HepG2 (cell line): ENCODE measurements at regions not wholly inside any gene's neighbourhood (a gene's known extent, or its start where the extent isn't known, plus 50 kb on each side); places are given as distances from the start of the nearest gene placed in this dataset.
"Not testable (repeated sequence)": the region's sequence is repeated elsewhere in the genome, so short reads cannot be mapped to it uniquely, and the experiment has no call there.

ENCODE experiments used
- ELF3 ChIP-seq: IDR thresholded peaks from 2 replicates; pipeline ENCODE4 v1.6.1; 2016; ENCODE audit warnings: missing genetic modification reagents, missing compliant biosample characterization
- EP300 ChIP-seq, 3 experiments: sonication (generic) in 1 of 3; formaldehyde crosslinking in 1 of 3; IDR thresholded peaks; 2 replicates each; pipeline versions ENCODE4 v1.5.1 to v1.6.1; 2011 to 2020; ENCODE audit warnings: low read depth in 2 of 3, low read length in 2 of 3, borderline replicate concordance in 1 of 3, improper control_type of control experiment in 1 of 3, mild to moderate bottlenecking in 1 of 3, missing genetic modification reagents in 1 of 3, moderate library complexity in 1 of 3
- HNF4A ChIP-seq: sonication (generic); formaldehyde crosslinking; IDR thresholded peaks from 2 replicates; pipeline ENCODE4 v1.4.0; 2020; ENCODE audit warnings: missing genetic modification reagents
- POLR2A ChIP-seq, 2 experiments: IDR thresholded peaks; 2 replicates each; pipeline ENCODE4 v1.6.1; 2011; ENCODE audit warnings: low read depth in 2 of 2, low read length in 2 of 2, mild to moderate bottlenecking in 1 of 2, moderate library complexity in 1 of 2; ENCODE audit not compliant: insufficient read depth in 1 of 2
- POLR2AphosphoS5 ChIP-seq: IDR thresholded peaks from 2 replicates; pipeline ENCODE4 v1.6.1; 2012; ENCODE audit warnings: low read depth, low read length
- SALL1 ChIP-seq: sonication (generic); formaldehyde crosslinking; IDR thresholded peaks from 2 replicates; pipeline ENCODE4 v1.8.0; 2022; ENCODE audit warnings: mild to moderate bottlenecking, missing genetic modification reagents
- SIX4 ChIP-seq: sonication (generic); formaldehyde crosslinking; IDR thresholded peaks from 2 replicates; pipeline ENCODE4 v1.4.0; 2020; ENCODE audit warnings: missing genetic modification reagents
- ZKSCAN1 ChIP-seq: fragments of 150-350 bp; IDR thresholded peaks from 2 replicates; pipeline ENCODE4 v1.6.1; 2014; ENCODE audit warnings: low read length
- ZNF20 ChIP-seq: sonication (generic); formaldehyde crosslinking; IDR thresholded peaks from 2 replicates; pipeline ENCODE4 v1.4.0; 2020; ENCODE audit warnings: mild to moderate bottlenecking, moderate library complexity, missing genetic modification reagents
- ZNF501 ChIP-seq: sonication (generic); formaldehyde crosslinking; IDR thresholded peaks from 2 replicates; pipeline ENCODE4 v1.5.1; 2020; ENCODE audit warnings: mild to moderate bottlenecking, moderate library complexity, missing genetic modification reagents
- ZNF792 ChIP-seq: IDR thresholded peaks from 2 replicates; pipeline ENCODE4 v1.6.1; 2016
- TF ChIP-seq, protein P1 (sequence below), 2 experiments: IDR thresholded peaks; 2 replicates each; pipeline ENCODE4 v1.6.1; 2011 to 2012; ENCODE audit warnings: low read length in 2 of 2, borderline replicate concordance in 1 of 2, low read depth in 1 of 2, mild to moderate bottlenecking in 1 of 2, moderate library complexity in 1 of 2
- TF ChIP-seq, protein P2 (sequence below): sonication (generic); formaldehyde crosslinking; IDR thresholded peaks from 2 replicates; pipeline ENCODE4 v1.5.0; 2020; ENCODE audit warnings: mild to moderate bottlenecking, missing genetic modification reagents, moderate library complexity

DNA sequence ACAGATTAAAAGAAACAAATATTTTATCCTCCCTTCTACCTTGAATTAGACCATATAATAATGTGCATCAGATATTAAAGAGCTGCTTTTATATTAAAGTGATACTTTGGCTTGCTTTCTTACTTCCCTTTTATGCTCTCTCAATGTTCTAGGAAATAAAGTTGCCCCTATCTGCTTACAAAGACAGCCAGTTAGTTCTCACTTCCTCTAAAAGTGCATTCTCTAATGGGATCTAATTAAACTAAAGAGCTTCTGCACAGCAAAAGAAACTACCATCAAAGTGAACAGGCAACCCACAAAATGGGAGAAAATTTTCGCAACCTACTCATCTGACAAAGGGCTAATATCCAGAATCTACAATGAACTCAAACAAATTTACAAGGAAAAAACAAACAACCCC, 224.1 kb upstream of the CADM2 start:
- TF ChIP-seq POLR2AphosphoS5; ZNF20 (CRISPR knock-in tag); HNF4A (CRISPR knock-in tag); ZNF792 (CRISPR knock-in tag); ZNF501; SIX4; ELF3; POLR2A (IDR thresholded peaks at IDR 0.05; ENCODE audit: insufficient read depth in 1 of 2, low read depth in 2 of 2, low read length in 2 of 2); SALL1 (CRISPR knock-in tag); ZKSCAN1; EP300 (IDR thresholded peaks at IDR 0.05; ENCODE audit: low read depth in 2 of 2, low read length in 2 of 2); EP300 (CRISPR knock-in tag; IDR thresholded peaks at IDR 0.05; ENCODE audit: borderline replicate concordance): not testable (repeated sequence)
- TF ChIP-seq, protein P1, sequence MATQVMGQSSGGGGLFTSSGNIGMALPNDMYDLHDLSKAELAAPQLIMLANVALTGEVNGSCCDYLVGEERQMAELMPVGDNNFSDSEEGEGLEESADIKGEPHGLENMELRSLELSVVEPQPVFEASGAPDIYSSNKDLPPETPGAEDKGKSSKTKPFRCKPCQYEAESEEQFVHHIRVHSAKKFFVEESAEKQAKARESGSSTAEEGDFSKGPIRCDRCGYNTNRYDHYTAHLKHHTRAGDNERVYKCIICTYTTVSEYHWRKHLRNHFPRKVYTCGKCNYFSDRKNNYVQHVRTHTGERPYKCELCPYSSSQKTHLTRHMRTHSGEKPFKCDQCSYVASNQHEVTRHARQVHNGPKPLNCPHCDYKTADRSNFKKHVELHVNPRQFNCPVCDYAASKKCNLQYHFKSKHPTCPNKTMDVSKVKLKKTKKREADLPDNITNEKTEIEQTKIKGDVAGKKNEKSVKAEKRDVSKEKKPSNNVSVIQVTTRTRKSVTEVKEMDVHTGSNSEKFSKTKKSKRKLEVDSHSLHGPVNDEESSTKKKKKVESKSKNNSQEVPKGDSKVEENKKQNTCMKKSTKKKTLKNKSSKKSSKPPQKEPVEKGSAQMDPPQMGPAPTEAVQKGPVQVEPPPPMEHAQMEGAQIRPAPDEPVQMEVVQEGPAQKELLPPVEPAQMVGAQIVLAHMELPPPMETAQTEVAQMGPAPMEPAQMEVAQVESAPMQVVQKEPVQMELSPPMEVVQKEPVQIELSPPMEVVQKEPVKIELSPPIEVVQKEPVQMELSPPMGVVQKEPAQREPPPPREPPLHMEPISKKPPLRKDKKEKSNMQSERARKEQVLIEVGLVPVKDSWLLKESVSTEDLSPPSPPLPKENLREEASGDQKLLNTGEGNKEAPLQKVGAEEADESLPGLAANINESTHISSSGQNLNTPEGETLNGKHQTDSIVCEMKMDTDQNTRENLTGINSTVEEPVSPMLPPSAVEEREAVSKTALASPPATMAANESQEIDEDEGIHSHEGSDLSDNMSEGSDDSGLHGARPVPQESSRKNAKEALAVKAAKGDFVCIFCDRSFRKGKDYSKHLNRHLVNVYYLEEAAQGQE (IDR thresholded peaks at IDR 0.05; ENCODE audit: borderline replicate concordance in 1 of 2, low read depth in 1 of 2, low read length in 2 of 2), result not testable (repeated sequence)
- TF ChIP-seq, protein P2, sequence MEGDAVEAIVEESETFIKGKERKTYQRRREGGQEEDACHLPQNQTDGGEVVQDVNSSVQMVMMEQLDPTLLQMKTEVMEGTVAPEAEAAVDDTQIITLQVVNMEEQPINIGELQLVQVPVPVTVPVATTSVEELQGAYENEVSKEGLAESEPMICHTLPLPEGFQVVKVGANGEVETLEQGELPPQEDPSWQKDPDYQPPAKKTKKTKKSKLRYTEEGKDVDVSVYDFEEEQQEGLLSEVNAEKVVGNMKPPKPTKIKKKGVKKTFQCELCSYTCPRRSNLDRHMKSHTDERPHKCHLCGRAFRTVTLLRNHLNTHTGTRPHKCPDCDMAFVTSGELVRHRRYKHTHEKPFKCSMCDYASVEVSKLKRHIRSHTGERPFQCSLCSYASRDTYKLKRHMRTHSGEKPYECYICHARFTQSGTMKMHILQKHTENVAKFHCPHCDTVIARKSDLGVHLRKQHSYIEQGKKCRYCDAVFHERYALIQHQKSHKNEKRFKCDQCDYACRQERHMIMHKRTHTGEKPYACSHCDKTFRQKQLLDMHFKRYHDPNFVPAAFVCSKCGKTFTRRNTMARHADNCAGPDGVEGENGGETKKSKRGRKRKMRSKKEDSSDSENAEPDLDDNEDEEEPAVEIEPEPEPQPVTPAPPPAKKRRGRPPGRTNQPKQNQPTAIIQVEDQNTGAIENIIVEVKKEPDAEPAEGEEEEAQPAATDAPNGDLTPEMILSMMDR (CRISPR knock-in tag), result not testable (repeated sequence)
